NB4 (cell line): ENCODE measurements at regions not wholly inside any gene's neighbourhood (a gene's known extent, or its start where the extent isn't known, plus 50 kb on each side); places are given as distances from the start of the nearest gene placed in this dataset.

Experiments used
- MAX ChIP-seq: IDR thresholded peaks from 2 replicates; pipeline ENCODE4 v1.6.1; 2011; ENCODE audit warnings: low read depth, low read length
- MYC ChIP-seq: IDR thresholded peaks from 2 replicates; pipeline ENCODE4 v1.6.1; 2011; ENCODE audit warnings: low read depth, low read length
- POLR2A ChIP-seq: IDR thresholded peaks from 2 replicates; pipeline ENCODE4 v1.6.1; 2011; ENCODE audit warnings: mild to moderate bottlenecking; ENCODE audit not compliant: insufficient read length; ENCODE audit errors: extremely low read depth
- TF ChIP-seq, protein P1 (sequence below): IDR thresholded peaks from one replicate; pipeline ENCODE4 v1.5.1; 2012; ENCODE audit warnings: low read depth, low read length

DNA sequence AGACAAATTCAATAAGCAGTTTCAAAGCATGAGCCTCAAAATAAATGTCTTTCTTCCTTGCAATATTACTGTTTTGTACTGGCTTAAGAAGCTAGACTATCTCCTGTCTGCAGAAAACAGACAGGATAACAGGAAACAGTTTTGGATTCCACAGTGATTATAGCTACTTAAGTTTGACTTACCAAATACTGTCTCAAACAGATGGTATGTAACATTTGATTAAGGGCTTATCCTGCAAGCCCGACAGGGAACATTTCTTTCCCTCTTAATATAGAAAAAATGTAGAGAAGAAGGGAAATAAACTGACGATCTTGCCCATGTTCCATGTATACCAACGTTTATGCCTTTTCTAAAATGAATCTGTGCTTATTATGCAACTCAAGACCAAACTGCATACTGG, 179.9 kb upstream of the EEA1 start:
- TF ChIP-seq, protein P1, sequence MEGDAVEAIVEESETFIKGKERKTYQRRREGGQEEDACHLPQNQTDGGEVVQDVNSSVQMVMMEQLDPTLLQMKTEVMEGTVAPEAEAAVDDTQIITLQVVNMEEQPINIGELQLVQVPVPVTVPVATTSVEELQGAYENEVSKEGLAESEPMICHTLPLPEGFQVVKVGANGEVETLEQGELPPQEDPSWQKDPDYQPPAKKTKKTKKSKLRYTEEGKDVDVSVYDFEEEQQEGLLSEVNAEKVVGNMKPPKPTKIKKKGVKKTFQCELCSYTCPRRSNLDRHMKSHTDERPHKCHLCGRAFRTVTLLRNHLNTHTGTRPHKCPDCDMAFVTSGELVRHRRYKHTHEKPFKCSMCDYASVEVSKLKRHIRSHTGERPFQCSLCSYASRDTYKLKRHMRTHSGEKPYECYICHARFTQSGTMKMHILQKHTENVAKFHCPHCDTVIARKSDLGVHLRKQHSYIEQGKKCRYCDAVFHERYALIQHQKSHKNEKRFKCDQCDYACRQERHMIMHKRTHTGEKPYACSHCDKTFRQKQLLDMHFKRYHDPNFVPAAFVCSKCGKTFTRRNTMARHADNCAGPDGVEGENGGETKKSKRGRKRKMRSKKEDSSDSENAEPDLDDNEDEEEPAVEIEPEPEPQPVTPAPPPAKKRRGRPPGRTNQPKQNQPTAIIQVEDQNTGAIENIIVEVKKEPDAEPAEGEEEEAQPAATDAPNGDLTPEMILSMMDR = no peak
- TF ChIP-seq MYC = no peak
- no peak for TF ChIP-seq POLR2A
- no peak for TF ChIP-seq MAX
